ENCODE measurements at regions not wholly inside any gene's neighbourhood (a gene's known extent, or its start where the extent isn't known, plus 50 kb on each side); places are given as distances from the start of the nearest gene placed in this dataset.

GRCh38 chr17:33776304-33776703, 478.8 kb upstream of the CCL2 start:
- Histone ChIP-seq H3K4me1 (ENCODE audit: insufficient read depth) (no peaks in the 10 kb centered on the region), H3K4me3 (no peak overlapping the region), H3K27ac (no peak overlapping the region), H3K9me3 (no peaks in the 10 kb centered on the region), H3K27me3 (no peaks in the 10 kb centered on the region), H3K36me3 (no peaks in the 10 kb centered on the region)
- no peak for TF ChIP-seq POLR2A (IDR thresholded peaks at IDR 0.05)
- TF ChIP-seq CTCF (IDR thresholded peaks at IDR 0.05) = no peak
- 60 to 80% (median 73%) methylated on average over 4 of the region's 4 CpGs for WGBS, 3 donors
- intact Hi-C loops (cut with DNase I) = no loop called here
- no peak for DNase-seq

GRCh38 chr17:33776903-33777302, 478.2 kb upstream of the CCL2 start:
- DNase-seq = no peak
- no peak overlapping the region for H3K27ac ChIP-seq
- intact Hi-C loops (cut with DNase I) = no loop called here
- H3K36me3 ChIP-seq = no peaks in the 10 kb centered on the region
- no peaks in the 10 kb centered on the region for H3K27me3 ChIP-seq
- WGBS, 3 donors = 86 to 92% (median 86%) methylated on average over 9 of the region's 9 CpGs
- no peaks in the 10 kb centered on the region for H3K9me3 ChIP-seq
- TF ChIP-seq EP300 (IDR thresholded peaks at IDR 0.05) = no peak
- no peak for TF ChIP-seq CTCF (IDR thresholded peaks at IDR 0.05)
- TF ChIP-seq POLR2A (IDR thresholded peaks at IDR 0.05) = no peak
- H3K4me1 ChIP-seq (ENCODE audit: insufficient read depth) = no peaks in the 10 kb centered on the region
- no peak overlapping the region for H3K4me3 ChIP-seq

GRCh38 chr17:33777674-33778073, 477.4 kb upstream of the CCL2 start:
- Histone ChIP-seq H3K27ac (no peak overlapping the region), H3K36me3 (no peaks in the 10 kb centered on the region), H3K4me3 (no peak overlapping the region), H3K9me3 (no peaks in the 10 kb centered on the region), H3K27me3 (no peaks in the 10 kb centered on the region), H3K4me1 (ENCODE audit: insufficient read depth) (no peaks in the 10 kb centered on the region)
- 79 to 84% (median 80%) methylated on average over 5 of the region's 5 CpGs for WGBS, 3 donors
- intact Hi-C loops (cut with DNase I) = no loop called here
- TF ChIP-seq POLR2A (IDR thresholded peaks at IDR 0.05) (no peak), CTCF (IDR thresholded peaks at IDR 0.05) (no peak), EP300 (IDR thresholded peaks at IDR 0.05) (no peak)
- no peak for DNase-seq

- no peaks in the 10 kb centered on the region for H3K27me3 ChIP-seq
- intact Hi-C loops (cut with DNase I) = no loop called here
- H3K36me3 ChIP-seq = no peaks in the 10 kb centered on the region
- H3K27ac ChIP-seq = no peak overlapping the region
- no peaks in the 10 kb centered on the region for H3K9me3 ChIP-seq
- no peaks in the 10 kb centered on the region for H3K4me1 ChIP-seq (ENCODE audit: insufficient read depth)
- WGBS, 3 donors = 68 to 71% (median 69%) methylated on average over 7 of the region's 7 CpGs
- no peak for DNase-seq
- TF ChIP-seq CTCF (IDR thresholded peaks at IDR 0.05) (peak in 1 of 3 donors; percentile 27), POLR2A (IDR thresholded peaks at IDR 0.05) (no peak), EP300 (IDR thresholded peaks at IDR 0.05) (no peak)
- H3K4me3 ChIP-seq = no peak overlapping the region
These were observed 476.4 kb upstream of the CCL2 start for GRCh38 chr17:33778505-33779233.
